Left lobe of liver (tissue), 2 donors: ENCODE measurements at regions not wholly inside any gene's neighbourhood (a gene's known extent, or its start where the extent isn't known, plus 50 kb on each side); places are given as distances from the start of the nearest gene placed in this dataset.
A peak's percentile ranks its signal among the peaks of the same experiment; 100 is the strongest.
"Not testable (repeated sequence)": the region's sequence is repeated elsewhere in the genome, so short reads cannot be mapped to it uniquely, and the experiment has no call there.

Experiments used
- ATAC-seq: fragments of 200-7000 bp; cut with Tn5 transposase; one replicate; pipeline ENCODE4 v1.9.1; 2020; ENCODE audit warnings: mild to moderate bottlenecking, moderate library complexity
- DNase-seq: peaks from one replicate; pipeline ENCODE4 v3.0.0-alpha.2; 2020; ENCODE audit warnings: low spot score
- donor health status: DM: no; HTN: no; CAD: no; lungs with moderate emphysema.
- donor health status: DM: no; HTN: yes; CAD: no.

DNA sequence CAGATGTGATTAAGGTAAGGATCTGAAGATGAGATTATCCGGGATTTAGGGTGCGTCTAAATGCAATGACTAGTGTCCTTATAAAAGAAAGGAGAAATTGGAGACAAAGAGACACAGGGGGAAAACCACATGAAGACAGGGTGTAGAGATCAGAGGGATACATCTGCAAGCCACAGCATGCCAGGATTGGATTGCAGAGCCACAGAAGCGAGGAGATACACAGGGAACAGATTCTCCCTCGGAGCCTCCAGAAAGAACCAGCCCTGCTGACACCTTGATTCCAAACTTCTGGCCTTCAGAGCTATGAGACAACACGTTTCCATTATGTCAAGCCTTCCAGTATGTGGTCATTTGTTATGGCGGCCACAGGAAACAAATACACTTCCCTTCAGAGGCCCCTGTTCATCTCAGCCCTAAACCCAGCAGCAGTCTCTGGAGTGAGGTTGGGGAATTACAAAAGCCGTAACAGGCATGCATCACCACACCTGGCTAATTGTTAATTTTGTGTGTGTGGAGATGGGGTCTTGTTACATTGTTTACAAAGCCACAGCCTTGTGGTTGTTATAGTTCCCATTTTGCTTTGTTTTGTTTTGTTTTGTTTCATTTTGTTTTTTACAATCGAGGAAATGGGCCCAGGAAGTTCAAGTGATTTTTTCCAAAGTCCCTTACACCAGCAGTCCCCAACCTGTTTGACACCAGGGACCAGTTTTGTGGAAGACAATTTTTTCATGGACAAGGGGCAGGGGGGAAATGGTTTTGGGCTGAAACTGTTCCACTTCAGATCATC, 51.6 kb upstream of the LYRM9 start:
- ATAC-seq (no peak), DNase-seq (no peak)

DNA sequence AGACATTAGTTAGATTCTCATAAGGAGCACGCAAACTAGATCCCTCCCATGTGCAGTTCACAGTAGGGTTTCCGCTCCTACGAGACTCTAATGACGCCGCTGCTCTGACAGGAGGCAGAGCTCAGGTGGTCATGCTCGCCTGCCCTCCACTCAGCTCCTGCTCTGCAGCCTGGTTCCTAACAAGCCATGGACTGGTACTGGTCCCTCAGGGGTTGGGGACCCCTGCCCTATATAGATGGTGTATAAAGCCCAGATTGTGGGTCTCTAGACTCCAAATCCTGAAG, 52.1 kb upstream of the LYRM9 start:
- ATAC-seq (no peak), DNase-seq (no peak)

DNA sequence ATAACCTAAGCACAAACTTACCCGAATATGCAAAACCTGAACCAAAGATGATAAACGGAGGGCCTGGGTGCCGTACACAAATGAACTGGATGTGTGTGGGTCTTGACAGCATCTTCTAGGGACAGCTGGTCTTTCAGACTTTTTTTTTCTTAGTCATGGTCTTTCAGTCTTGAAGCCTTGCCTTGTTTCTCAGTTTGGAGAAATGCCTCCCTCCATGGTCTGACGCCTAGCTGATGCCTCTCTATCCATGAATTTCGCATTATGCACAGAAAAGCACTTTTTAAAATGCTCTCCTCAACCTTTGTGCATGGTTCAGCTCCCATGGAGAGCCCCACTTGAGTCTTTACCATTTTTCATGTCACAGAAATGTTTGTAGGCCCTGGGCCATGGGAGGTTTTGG, 52.8 kb upstream of the LYRM9 start:
- DNase-seq, result no peak
- no peak for ATAC-seq

DNA sequence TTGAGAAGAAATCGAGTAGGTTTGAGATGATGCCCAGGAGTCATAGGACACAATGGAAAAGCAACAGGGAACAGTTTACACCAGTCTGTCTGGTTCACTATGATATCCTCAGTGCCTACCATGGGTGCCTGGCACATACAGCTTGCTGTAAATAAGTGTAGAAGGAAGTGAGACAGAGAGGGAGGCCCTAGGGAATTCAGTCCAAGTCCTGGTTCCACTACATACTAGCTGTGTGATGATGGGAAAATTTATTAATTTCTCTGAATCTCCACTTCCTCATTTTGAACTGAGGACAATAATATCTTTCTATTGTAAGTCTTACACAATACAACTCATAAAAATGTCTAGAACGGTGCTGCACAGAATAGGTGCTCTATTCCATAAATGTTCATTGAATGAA, 53.3 kb upstream of the LYRM9 start:
- DNase-seq (no peak), ATAC-seq (no peak)

DNA sequence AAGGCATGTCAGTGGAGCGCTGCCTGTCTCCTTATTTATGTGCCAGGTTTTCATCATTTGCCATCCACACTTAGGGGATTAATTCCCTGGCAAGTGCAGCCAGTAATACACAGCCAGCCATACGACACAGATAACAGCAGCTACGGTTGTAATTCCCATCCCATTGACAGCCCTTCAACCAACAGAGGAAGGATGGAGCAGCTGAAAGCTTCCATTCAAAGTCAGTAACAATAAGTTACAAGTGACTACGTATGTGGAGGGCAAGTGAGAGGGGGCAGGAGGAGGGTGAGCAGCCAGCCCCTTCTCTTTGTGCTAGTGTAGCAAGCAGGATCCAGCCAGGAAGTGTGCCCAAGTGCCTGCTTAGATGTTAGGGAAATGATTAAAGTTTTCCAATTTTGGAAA, 53.8 kb upstream of the LYRM9 start:
- no peak for ATAC-seq
- DNase-seq, result no peak

DNA sequence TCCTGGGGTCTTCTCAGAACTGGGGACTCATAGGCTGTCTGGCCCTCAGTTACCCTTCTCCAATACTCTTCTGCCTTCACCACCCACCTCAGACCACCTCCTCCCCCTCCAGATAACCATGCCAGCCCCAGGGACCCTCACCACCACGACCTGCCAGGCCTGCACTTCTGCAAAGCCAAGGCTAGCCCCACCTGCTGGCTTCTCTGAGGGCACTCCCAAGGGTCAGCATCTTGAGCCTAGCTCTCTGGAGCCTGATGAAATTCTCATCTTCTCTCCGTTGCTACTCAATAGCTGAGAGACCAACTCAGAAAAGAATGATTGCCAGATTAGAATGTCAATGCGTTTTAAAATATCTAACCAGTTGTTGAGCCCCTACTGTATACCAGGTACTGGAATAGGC, 56.1 kb upstream of the LYRM9 start:
- ATAC-seq (no peak), DNase-seq (no peak)

DNA sequence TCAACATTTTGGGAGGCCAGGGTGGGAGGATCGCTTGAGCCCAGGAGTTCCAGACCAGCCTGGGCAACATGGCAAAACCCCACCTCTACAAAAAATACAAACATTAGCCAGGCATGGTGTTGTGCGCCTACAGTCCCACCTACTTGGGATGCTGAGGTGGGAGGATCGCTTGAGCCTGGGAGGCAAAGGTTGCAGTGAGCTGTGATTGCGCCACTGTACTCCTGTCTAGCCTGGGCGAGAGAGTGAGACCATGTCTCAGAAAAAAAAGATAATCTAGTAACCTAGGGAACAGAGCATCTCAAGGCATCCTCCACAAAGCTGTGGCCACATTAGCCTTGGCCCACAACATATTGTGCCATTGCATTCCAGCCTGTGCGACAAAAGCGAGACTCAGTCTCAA, 57.1 kb upstream of the LYRM9 start:
- ATAC-seq, DNase-seq: not testable (repeated sequence)

DNA sequence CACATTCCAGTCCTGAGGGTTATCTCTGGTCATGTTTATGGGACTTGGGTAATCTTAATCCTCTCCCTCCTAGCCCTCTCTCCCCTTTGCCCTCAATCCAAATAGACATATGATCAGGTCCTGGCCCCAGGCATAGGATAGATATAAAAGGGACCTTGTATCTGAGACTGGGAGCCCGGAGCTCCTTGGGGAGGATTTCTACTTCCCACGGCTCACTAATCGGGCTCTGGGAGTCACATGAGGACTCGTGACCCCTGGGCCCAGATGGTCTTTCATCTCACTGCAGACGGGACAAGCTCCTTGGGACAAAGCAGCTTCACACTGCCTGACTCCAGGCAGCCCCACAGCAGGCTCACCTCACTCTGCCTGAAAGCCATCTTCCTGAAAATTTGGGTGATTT, 57.8 kb upstream of the LYRM9 start:
- ATAC-seq (no peak), DNase-seq (no peak)

DNA sequence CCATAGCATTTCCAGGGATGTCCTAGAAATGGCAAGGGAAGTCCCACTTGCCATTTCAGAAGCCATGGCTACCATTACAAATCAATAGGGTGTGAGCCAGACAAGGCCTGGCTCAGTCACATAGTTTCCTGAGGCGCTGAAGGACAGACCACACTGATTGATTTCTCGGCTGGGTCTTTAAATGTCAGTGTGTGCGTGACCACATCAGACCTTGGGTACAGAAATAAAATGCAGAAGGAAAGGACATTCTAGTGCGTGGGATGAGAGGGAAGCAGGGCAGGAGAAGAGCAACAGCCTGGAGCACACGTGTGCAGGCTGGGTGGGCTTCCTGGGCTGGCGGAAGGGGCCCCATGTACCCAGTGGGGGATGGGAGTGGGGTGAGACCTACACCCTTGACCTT, 58.7 kb upstream of the LYRM9 start:
- DNase-seq (no peak), ATAC-seq (no peak)

DNA sequence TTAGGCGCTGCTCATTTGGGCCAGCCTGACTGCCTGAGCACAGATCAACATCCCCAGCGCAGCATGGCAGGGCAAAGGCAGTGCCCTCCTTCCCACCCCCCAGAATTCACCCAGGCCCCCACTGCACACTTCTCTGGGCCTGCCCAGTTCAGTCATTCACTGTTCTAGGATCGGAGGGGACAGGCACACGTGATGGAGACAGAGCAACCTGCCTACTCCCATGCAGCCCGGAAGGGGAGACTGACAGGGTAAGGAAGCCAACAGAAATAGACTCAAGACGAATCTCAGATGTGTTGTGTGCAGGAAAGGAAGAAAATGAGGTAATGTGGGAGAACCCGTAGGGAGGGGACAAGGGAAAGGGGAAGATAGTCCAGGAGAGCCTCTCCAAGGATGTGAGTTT, 59.2 kb upstream of the LYRM9 start:
- ATAC-seq (no peak), DNase-seq (no peak)

DNA sequence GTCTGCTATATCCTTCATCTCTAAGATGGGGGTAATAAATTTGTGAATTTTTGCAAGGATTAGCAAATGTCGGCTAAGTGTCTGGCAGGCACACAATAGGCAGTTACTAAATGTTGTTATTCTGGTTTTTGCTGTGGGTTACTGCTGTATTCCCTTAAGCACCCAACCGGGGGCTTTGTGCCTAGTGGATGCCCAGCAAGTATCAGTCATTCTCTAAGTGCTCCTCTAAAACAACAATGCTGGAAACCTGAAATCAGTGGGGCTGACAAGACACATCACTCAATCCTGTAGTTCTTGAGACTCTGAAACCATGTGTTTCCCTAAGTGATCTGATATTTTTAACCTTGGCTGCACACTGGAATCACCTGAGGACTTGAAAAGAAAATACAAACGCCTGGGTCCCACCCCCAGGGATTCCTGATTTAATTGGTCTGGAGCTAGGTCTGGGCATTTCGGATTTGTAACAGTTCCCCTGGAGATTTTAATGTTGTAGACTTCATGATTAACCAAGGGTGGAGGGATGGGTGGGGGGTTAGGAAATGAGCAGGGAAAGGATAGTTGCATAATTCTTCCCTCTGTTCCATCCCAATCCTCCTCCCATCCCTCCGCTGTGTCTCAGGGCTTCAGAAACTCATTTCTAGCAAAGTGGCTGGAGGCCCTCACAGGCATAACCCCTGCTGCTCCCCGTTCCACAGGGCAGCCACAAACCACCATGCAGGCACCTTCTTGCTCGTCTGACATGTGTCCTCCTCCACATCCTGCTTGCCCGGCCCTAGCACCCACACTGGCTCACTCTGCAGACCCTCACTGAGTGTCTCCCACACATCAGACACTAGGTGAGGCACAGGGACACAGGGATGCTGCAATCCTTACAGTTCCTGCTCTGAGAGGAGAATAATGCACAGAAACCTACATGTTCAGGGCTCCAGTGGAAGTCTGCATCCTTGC, 61.7 kb upstream of the LYRM9 start:
- DNase-seq, result no peak
- ATAC-seq, result no peak

DNA sequence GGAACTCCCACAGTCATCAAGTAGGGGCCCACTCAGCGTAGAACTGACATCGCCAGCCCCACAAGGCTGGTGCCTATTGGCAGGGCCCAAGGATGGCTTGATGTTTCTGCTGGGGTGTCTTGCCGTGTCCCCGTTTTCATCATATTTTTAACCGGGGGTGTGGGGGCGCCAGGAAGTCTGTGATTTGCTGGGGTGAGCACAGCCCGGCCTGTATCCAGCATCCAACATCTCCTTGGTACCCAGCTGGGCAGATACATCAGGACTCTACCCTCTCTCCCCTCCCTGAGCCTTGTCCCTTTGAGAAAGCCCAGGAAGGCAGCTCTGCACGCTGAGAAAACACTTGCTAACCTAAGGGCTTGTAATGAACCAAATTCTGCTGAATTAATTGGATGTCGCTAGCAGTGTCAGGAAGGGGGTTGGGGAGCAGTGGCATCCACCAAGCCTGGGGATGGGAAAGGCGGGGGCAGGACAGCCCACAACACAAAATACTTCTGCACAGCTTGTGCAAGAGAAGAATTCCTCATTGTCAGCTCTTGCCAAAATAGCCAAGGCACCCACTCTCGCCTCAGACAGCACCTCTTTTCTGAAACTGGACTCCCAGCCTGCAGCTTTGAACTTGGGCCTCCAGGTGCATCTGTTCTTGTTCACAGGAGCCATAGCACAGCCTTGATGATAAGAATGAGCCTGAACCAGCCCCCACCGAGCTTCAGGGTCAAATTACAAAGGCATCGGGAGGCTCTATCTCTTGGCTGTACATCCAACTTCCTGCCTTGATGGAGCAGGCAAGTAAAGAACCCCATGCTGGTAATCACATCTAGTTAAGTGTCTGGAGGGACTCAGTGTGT, 63.7 kb upstream of the LYRM9 start:
- DNase-seq, result no peak
- no peak for ATAC-seq

DNA sequence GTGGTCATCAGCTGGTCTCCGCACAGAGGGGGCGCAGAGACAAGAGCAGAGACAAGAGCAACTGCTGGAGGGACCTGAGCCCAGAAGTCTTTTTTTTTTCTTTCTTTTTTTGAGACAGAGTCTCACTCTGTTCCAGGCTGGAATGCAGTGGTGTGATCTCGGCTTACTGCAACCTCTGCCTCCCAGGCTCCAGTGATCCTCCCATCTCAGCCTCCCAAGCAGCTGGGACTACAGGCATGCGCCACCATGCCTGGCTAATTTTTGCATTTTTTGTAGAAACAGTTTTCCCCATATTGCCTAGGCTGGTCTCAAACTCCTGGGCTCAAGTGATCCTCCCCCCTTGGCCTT, 64.3 kb upstream of the LYRM9 start:
- ATAC-seq, DNase-seq: not testable (repeated sequence)

DNA sequence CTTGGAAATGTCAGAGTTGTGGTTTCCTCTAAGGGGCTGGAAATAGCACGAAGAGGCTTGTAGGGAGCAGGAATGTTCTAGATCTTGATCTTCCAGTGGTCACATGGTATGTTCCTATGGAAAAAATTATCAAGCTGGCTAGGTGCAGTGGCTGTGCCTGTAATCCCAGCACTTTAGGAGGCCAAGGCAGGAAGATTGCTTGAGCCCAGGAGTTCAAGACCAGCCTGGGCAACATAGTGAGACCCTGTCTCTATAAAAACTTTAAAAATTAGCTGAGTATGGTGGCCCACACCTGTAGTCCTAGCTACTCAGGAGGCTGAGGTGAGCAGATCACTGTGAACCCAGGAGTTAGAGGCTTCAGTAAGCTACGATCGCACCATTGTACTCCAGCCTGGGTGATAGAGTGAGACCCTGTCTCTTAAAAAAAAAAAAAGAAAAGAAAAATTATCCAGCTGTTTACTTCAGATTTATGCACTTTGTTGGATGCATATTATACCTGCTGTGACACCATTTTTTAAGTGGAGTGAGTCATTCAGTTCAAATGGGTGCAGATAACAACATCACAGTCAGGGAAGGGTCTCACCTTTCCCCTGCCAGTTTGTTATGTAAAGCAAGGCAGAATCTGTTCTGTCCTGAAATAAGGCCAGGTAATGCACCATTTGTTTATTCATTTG, 65.7 kb upstream of the LYRM9 start:
- ATAC-seq (no peak), DNase-seq (no peak)

DNA sequence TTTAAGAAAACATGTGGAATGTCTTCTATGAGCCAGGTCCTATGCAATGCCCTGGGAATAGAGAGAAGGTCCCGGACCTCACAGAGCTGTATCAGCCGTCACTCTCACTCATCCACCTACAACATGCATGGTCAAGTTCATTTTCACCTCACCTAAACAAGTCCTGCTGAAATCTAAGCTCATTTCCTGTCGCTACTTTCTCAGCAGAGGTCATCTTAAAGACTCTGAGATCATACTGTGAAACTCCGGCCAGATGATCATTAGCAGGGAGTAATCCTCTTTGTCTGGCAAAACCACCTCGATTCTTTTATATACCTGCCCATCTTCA, 66.2 kb upstream of the LYRM9 start:
- DNase-seq (no peak), ATAC-seq (no peak)

DNA sequence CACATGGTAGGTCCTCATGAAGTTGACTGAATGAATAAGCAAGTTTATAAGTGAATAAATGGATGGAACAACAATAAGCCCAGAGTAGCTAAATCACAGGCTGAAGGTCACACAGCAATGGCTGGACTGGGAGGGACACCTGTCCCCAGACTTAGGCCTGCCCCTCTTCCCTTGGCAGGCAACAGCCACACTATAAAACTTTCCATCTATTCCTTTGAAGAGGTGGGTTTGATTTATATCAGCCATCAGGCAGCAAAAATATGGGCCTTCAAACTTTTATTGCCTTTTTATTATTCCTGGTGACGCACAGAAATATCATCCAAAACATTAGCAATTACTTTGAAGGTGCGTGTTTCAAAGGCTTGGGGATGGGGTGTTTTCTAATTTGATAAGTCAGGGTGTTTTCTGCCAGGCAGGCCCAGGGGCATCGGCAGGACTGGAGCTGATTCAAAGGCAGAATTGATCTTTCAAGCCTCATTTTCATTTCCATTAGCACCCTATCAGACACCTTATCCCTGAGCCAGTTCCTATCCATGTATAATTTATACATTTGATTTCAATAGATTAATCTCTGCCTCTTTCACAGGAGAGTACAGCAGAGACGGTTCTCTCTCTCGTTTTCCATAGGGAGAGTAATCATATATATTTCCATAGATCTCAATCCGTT, 67.2 kb upstream of the LYRM9 start:
- no peak for DNase-seq

DNA sequence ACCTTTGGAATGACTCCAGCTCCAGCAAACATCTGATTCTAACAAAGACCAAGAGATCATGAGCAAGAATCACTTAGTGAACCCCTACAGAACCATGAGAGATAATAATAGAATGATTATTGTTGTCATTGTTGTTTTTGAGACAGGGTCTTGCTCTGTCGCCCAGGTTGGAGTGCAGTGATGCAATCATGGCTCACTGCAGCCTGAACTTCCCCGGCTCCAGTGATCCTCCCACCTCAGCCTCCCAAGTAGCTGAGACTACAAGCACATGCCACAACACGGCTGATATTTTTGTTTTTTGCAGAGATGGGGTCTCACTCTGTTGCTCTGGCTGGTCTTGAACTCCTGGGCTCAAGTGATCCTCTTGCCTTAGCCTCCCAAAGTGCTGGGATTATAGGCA, 69.4 kb upstream of the LYRM9 start:
- DNase-seq, result not testable (repeated sequence)

More for the DNA sequence above, 67.2 kb upstream of the LYRM9 start:
- no peak for ATAC-seq

DNA sequence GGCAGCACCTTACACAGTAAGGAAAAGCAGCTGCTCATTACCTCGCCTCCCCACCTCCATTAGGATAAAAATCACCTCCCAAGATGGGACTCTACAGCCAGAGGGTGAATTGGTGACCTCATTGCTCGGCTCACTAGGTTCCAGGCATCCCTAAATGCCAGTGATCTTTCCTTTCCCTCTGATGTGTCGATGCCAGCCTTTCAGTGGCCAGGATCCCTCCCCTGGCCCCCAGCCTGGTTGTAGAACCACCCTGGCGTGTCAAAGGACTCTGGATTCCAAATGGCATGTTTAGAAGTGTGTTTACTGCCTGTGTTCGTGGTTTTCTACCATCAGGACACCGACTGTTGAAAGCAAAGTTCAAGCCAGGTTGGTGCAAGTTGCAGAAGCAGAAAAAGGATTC, 72.1 kb upstream of the LYRM9 start:
- DNase-seq, result no peak

More for the DNA sequence above, 69.4 kb upstream of the LYRM9 start:
- ATAC-seq, result not testable (repeated sequence)

DNA sequence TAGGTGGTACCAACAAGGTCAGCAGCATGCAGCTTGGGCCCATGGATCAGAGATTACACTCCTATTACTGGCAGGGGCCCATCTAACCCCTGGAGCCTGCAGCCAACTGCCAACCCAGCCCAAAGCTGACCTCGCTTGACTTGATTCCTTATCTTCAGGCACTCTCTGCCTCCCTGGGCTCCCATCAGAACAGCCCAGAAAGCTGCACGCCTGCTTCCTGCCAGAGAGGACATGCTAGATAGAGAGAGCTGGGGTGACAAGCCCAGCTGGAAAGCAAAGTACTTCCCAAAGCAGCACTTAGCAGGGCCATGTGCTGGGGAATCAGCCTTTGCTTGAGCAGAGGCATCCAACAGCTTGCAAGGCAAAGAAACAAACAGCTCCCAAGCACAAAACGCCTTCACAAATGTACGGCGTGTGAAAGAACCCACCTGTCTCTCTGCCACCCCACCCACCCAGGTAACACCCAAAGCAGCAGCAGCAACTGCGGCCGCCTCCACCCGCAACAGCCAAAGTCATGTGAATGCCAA, 74.2 kb upstream of the NLK start:
- ATAC-seq (peak; percentile 69), DNase-seq (no peak)

More for the DNA sequence above, 72.1 kb upstream of the LYRM9 start:
- ATAC-seq, result no peak

DNA sequence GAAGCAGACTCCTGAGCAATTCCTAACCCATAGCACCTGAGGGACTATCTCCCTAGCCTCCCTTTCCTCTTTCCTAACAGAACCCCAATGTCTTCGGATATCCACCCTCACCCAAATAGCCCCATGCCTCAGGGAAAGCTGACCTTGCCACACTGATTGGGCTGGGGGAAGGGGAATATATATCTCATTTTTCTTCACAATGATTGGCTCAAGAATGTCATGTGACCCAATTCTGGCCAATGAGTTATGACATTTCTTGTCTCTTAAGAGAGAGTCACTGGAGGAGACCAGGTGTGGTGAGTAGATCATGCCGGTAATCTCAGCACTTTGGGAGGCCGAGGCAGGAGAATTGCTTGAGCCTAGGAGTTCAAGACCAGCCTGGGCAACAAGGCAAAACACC, 71.9 kb upstream of the NLK start:
- ATAC-seq (no peak), DNase-seq (no peak)
